Smooth muscle cell (in vitro differentiated cells): ENCODE measurements at regions not wholly inside any gene's neighbourhood (a gene's known extent, or its start where the extent isn't known, plus 50 kb on each side); places are given as distances from the start of the nearest gene placed in this dataset.

ENCODE experiments used
- DNase-seq: peaks from one replicate; lab custom pipeline; 2025; ENCODE audit not compliant: unreplicated experiment; lab: John Stamatoyannopoulos, UW
- H2AFZ ChIP-seq: fragments of 200-600 bp; sonication (generic); 2 replicates; pipeline ENCODE4 v1.6.0; 2016; ENCODE audit warnings: antibody characterized with exemption, low read depth, mild to moderate bottlenecking
- H3F3A ChIP-seq: fragments of 200-600 bp; sonication (generic); 2 replicates; pipeline ENCODE4 v1.6.0; 2017; ENCODE audit warnings: antibody characterized with exemption, low read depth
- H3K27ac ChIP-seq: fragments of 200-600 bp; sonication (generic); 2 replicates; pipeline ENCODE4 v1.5.1; 2016; ENCODE audit warnings: low read depth, mild to moderate bottlenecking
- H3K27me3 ChIP-seq: fragments of 200-600 bp; sonication (generic); 2 replicates; pipeline ENCODE4 v1.6.1; 2016; ENCODE audit warnings: low read depth, mild to moderate bottlenecking
- H3K36me3 ChIP-seq: fragments of 200-600 bp; sonication (generic); 2 replicates; pipeline ENCODE4 v1.5.1; 2016; ENCODE audit warnings: low read depth
- H3K4me1 ChIP-seq: fragments of 200-600 bp; sonication (generic); 2 replicates; pipeline ENCODE4 v1.5.1; 2016; ENCODE audit warnings: low read depth
- H3K4me2 ChIP-seq: fragments of 200-600 bp; sonication (generic); 2 replicates; pipeline ENCODE4 v1.6.0; 2016; ENCODE audit warnings: mild to moderate bottlenecking
- H3K4me3 ChIP-seq: fragments of 200-600 bp; sonication (generic); 2 replicates; pipeline ENCODE4 v1.5.1; 2016; ENCODE audit warnings: mild to moderate bottlenecking
- H3K79me2 ChIP-seq: fragments of 200-600 bp; sonication (generic); 2 replicates; pipeline ENCODE4 v1.6.0; 2016; ENCODE audit warnings: low read depth, mild to moderate bottlenecking
- H3K9ac ChIP-seq: fragments of 200-600 bp; sonication (generic); 2 replicates; pipeline ENCODE4 v1.6.0; 2016; ENCODE audit warnings: low read depth
- H3K9me3 ChIP-seq: fragments of 200-600 bp; sonication (generic); replicated peaks from 2 replicates; pipeline ENCODE4 v1.5.1; 2016; ENCODE audit warnings: low read depth
- H4K20me1 ChIP-seq: fragments of 200-600 bp; sonication (generic); 2 replicates; pipeline ENCODE4 v1.6.0; 2016; ENCODE audit warnings: low read depth
- CTCF ChIP-seq: fragments of 200-600 bp; sonication (generic); IDR thresholded peaks from 2 replicates; pipeline ENCODE4 v1.5.1; 2017; ENCODE audit warnings: borderline replicate concordance, mild to moderate bottlenecking, antibody characterized with exemption; ENCODE audit not compliant: insufficient read depth, poor library complexity, severe bottlenecking
- WGBS: methylation state at CpG from one replicate; pipeline ENCODE4 v1.1.7; 2016; ENCODE audit warnings: low lambda C conversion rate; 5-methylcytosine and 5-hydroxymethylcytosine counted together

- Histone ChIP-seq H3K9ac (no peak overlapping the region), H3K4me1 (no peaks in the 10 kb centered on the region), H3K36me3 (no peaks in the 10 kb centered on the region), H3K79me2 (no peaks in the 10 kb centered on the region), H3K27me3 (no peaks in the 10 kb centered on the region), H3K4me2 (no peak overlapping the region), H3K9me3 (no peaks in the 10 kb centered on the region), H3F3A (no peaks in the 10 kb centered on the region), H2AFZ (no peak overlapping the region), H4K20me1 (no peaks in the 10 kb centered on the region), H3K4me3 (no peak overlapping the region), H3K27ac (no peak overlapping the region)
- 82% methylated on average over 1 of the region's 1 CpG for WGBS
- TF ChIP-seq CTCF: no peak
- no peak for DNase-seq
Observed at GRCh38 chr3:152695840-152696239, 139.1 kb upstream of the P2RY1 start.

- H3K9ac ChIP-seq: no peak overlapping the region
- H3K27ac ChIP-seq: no peak overlapping the region
- no peaks in the 10 kb centered on the region for H3F3A ChIP-seq
- no peaks in the 10 kb centered on the region for H3K9me3 ChIP-seq
- no peaks in the 10 kb centered on the region for H3K36me3 ChIP-seq
- H2AFZ ChIP-seq: no peak overlapping the region
- TF ChIP-seq CTCF: no peak
- no peaks in the 10 kb centered on the region for H3K27me3 ChIP-seq
- H3K4me3 ChIP-seq: no peak overlapping the region
- H3K4me1 ChIP-seq: no peaks in the 10 kb centered on the region
- no peak overlapping the region for H3K4me2 ChIP-seq
- no peaks in the 10 kb centered on the region for H4K20me1 ChIP-seq
- no peaks in the 10 kb centered on the region for H3K79me2 ChIP-seq
- DNase-seq: no peak
Observed at GRCh38 chr3:152696962-152697361, 138.0 kb upstream of the P2RY1 start.

- Histone ChIP-seq H4K20me1 (no peaks in the 10 kb centered on the region), H3K79me2 (no peaks in the 10 kb centered on the region), H3K27ac (no peak overlapping the region), H3K4me1 (peaks cover 6% of the 10 kb centered on the region), H3K9me3 (no peaks in the 10 kb centered on the region), H3K36me3 (no peaks in the 10 kb centered on the region), H2AFZ (no peak overlapping the region), H3F3A (no peaks in the 10 kb centered on the region), H3K4me2 (peak overlapping the region; percentile 49), H3K27me3 (no peaks in the 10 kb centered on the region), H3K9ac (no peak overlapping the region), H3K4me3 (no peak overlapping the region)
- DNase-seq: no peak
- TF ChIP-seq CTCF: no peak
- 58% methylated on average over 3 of the region's 3 CpGs for WGBS
Observed at GRCh38 chr3:152703245-152703890, 131.6 kb upstream of the P2RY1 start.

GRCh38 chr3:152706991-152707713 is 127.8 kb upstream of the P2RY1 start:
- H3K4me1 ChIP-seq: peaks cover 6% of the 10 kb centered on the region
- no peaks in the 10 kb centered on the region for H3K27me3 ChIP-seq
- no peak overlapping the region for H2AFZ ChIP-seq
- no peak overlapping the region for H3K4me2 ChIP-seq
- no peaks in the 10 kb centered on the region for H3K9me3 ChIP-seq
- no peak overlapping the region for H3K4me3 ChIP-seq
- WGBS: 91% methylated on average over 4 of the region's 4 CpGs
- H3F3A ChIP-seq: no peaks in the 10 kb centered on the region
- DNase-seq: no peak
- no peak overlapping the region for H3K27ac ChIP-seq
- no peaks in the 10 kb centered on the region for H4K20me1 ChIP-seq
- H3K79me2 ChIP-seq: no peaks in the 10 kb centered on the region
- no peak overlapping the region for H3K9ac ChIP-seq
- no peaks in the 10 kb centered on the region for H3K36me3 ChIP-seq
- no peak for TF ChIP-seq CTCF
